WTC11 (cell line): ENCODE measurements at regions not wholly inside any gene's neighbourhood (a gene's known extent, or its start where the extent isn't known, plus 50 kb on each side); places are given as distances from the start of the nearest gene placed in this dataset.

Source experiments
- EMX1 ChIP-seq: fragments of 250-450 bp; sonication (Bioruptor Pico); IDR thresholded peaks from 2 replicates; pipeline ENCODE4 v1.8.0; 2021; ENCODE audit warnings: mild to moderate bottlenecking
- MYBL2 ChIP-seq: sonication (generic); formaldehyde crosslinking; IDR thresholded peaks from 2 replicates; pipeline ENCODE4 v1.8.1; 2023; ENCODE audit warnings: mild to moderate bottlenecking, moderate library complexity, missing genetic modification reagents
- TP53 ChIP-seq: sonication (generic); formaldehyde crosslinking; IDR thresholded peaks from 2 replicates; pipeline ENCODE4 v1.8.1; 2023; ENCODE audit warnings: mild to moderate bottlenecking, missing genetic modification reagents
- ZNF138 ChIP-seq: sonication (generic); formaldehyde crosslinking; conservative IDR thresholded peaks from 2 replicates; pipeline ENCODE4 v1.8.1; 2022; ENCODE audit warnings: mild to moderate bottlenecking, moderate library complexity, missing genetic modification reagents
- TF ChIP-seq, protein P1 (sequence below): sonication (generic); formaldehyde crosslinking; IDR thresholded peaks from 2 replicates; pipeline ENCODE4 v1.8.0; 2022; ENCODE audit warnings: mild to moderate bottlenecking, missing genetic modification reagents

DNA sequence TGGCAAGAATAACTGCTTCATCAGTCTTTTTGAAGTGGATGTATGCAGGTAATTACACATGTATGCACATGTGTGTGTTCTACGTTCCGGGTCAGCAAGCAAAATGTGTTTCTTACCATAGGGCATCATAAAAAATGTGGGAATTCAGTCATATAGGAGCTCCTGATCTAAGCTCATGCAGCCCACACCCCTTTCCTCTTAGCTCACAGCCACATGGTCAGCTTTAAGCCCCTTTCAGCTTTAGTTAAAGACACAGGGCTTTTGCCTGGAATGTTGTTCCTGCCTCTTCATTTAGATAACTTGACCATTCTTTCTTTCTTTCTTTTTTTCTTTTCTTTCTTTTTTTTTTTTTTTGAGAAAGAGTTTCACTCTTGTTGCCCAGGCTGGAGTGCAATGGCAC is 258.1 kb downstream of the RPS24 start:
- TF ChIP-seq EMX1 (CRISPR knock-in tag) (no peak), MYBL2 (CRISPR knock-in tag) (no peak), ZNF138 (CRISPR knock-in tag) (no peak), TP53 (CRISPR knock-in tag) (no peak)
- TF ChIP-seq, protein P1, sequence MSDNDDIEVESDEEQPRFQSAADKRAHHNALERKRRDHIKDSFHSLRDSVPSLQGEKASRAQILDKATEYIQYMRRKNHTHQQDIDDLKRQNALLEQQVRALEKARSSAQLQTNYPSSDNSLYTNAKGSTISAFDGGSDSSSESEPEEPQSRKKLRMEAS (CRISPR knock-in tag) = no peak
